H1 (cell line): ENCODE measurements at regions not wholly inside any gene's neighbourhood (a gene's known extent, or its start where the extent isn't known, plus 50 kb on each side); places are given as distances from the start of the nearest gene placed in this dataset.

Experiments
- CBX8 ChIP-seq: fragments of 300-800, 300-1000 bp; sonication (generic); IDR thresholded peaks from 2 replicates; pipeline ENCODE4 v1.7.1; 2016; ENCODE audit warnings: low read depth, low read length, borderline replicate concordance
- EGR1 ChIP-seq: IDR thresholded peaks from 2 replicates; pipeline ENCODE4 v1.6.1; 2011; ENCODE audit warnings: low read depth, low read length, borderline replicate concordance
- HDAC6 ChIP-seq: IDR thresholded peaks from one replicate; pipeline ENCODE4 v1.7.1; 2012; ENCODE audit warnings: low read depth, mild to moderate bottlenecking, inconsistent platforms, low read length, moderate library complexity
- JUN ChIP-seq: IDR thresholded peaks from 2 replicates; pipeline ENCODE4 v1.6.1; 2011; ENCODE audit warnings: low read depth, mild to moderate bottlenecking, improper control_type of control experiment, low read length
- POLR2A ChIP-seq, 2 experiments: IDR thresholded peaks; 1 replicate in 1 of 2; 2 replicates in 1 of 2; pipeline ENCODE4 v1.6.1; 2011; ENCODE audit warnings: low read depth in 2 of 2, low read length in 2 of 2, mild to moderate bottlenecking in 2 of 2; ENCODE audit errors: control extremely low read depth in 1 of 2
- TEAD4 ChIP-seq: IDR thresholded peaks from 2 replicates; pipeline ENCODE4 v1.6.1; 2012; ENCODE audit warnings: low read depth, low read length, inconsistent platforms, mixed read lengths
- TF ChIP-seq, protein P1 (sequence below): IDR thresholded peaks from 2 replicates; pipeline ENCODE4 v1.6.1; 2011; ENCODE audit warnings: low read depth, mild to moderate bottlenecking, low read length; ENCODE audit not compliant: insufficient read depth

DNA sequence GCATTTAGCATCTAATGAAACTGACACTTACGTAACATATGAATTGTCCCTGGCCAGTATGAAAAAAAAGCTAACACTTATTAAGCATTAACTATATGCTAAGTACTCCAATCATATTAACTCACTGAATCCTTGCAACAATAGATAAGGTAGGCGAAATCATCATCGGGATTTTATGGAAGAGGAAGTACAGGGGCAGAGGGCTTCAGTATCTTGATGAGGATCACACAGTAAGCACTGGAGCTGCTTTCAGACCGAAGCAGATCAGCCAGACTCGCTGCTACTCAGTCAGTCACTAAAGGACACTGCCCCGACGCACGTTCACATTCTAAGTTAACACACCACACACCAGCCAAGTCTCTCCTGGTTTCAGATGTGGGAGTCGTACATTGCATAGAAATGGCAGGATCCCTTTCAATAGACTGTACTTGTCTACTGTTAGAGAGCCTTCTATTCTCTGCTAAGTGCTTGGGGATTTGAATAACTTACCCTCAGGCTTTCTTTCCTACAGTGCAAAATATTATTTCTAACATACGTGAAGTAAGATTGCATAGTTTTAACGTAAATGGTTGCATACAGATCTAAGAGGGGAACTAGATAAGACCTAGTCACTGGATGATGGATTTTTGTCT, 540.2 kb upstream of the TENM3 start (continued):
- TF ChIP-seq, protein P1, sequence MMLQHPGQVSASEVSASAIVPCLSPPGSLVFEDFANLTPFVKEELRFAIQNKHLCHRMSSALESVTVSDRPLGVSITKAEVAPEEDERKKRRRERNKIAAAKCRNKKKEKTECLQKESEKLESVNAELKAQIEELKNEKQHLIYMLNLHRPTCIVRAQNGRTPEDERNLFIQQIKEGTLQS: no peak
- TF ChIP-seq HDAC6 (no peak), JUN (no peak), TEAD4 (no peak), EGR1 (no peak), POLR2A (IDR thresholded peaks at IDR 0.05; ENCODE audit: control extremely low read depth in 1 of 2, low read depth in 2 of 2, low read length in 2 of 2) (no peak), CBX8 (no peak)
